D721Med (cell line): ENCODE measurements at regions not wholly inside any gene's neighbourhood (a gene's known extent, or its start where the extent isn't known, plus 50 kb on each side); places are given as distances from the start of the nearest gene placed in this dataset.

Experiments
- DNase-seq: peaks from one replicate; pipeline ENCODE4 v3.0.0; 2011; ENCODE audit warnings: low spot score; ENCODE audit not compliant: insufficient read length
- FAIRE-seq: peaks from 2 replicates; lab custom pipeline; 2011; peaks lifted over from hg19 to GRCh38; lab: Jason Lieb, UNC
- TF ChIP-seq, protein P1 (sequence below): IDR thresholded peaks from 2 replicates; pipeline ENCODE4 v1.5.1; 2012; ENCODE audit warnings: mild to moderate bottlenecking, control low read depth; ENCODE audit not compliant: insufficient read depth; ENCODE audit errors: missing control alignments

DNA sequence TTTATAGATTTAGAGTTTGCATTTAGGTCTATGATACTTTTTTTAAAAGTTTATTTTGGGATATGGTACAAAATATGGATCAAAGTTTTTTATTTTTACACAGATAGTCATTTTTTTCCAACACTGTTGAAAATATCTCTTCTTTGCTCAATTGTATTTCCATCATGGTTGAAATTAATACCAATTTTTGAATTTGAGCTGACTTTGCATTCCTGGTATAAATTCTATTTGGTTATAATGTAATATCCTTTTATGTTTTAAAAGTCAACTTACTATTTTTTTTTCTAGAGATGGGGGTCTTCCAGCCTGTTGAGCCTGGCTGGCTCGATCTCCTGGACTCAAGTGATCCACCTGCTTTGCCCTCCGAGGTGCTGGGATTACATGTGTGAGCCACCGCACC, 620.1 kb downstream of the OLFM4 start:
- no peak for DNase-seq
- TF ChIP-seq, protein P1, sequence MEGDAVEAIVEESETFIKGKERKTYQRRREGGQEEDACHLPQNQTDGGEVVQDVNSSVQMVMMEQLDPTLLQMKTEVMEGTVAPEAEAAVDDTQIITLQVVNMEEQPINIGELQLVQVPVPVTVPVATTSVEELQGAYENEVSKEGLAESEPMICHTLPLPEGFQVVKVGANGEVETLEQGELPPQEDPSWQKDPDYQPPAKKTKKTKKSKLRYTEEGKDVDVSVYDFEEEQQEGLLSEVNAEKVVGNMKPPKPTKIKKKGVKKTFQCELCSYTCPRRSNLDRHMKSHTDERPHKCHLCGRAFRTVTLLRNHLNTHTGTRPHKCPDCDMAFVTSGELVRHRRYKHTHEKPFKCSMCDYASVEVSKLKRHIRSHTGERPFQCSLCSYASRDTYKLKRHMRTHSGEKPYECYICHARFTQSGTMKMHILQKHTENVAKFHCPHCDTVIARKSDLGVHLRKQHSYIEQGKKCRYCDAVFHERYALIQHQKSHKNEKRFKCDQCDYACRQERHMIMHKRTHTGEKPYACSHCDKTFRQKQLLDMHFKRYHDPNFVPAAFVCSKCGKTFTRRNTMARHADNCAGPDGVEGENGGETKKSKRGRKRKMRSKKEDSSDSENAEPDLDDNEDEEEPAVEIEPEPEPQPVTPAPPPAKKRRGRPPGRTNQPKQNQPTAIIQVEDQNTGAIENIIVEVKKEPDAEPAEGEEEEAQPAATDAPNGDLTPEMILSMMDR: no peak
- no peak for FAIRE-seq

GRCh38 chr13:53672005-53672404, 643.4 kb downstream of the OLFM4 start:
- TF ChIP-seq, protein P1: no peak
- FAIRE-seq (peak; percentile 89), DNase-seq (no peak)

DNA sequence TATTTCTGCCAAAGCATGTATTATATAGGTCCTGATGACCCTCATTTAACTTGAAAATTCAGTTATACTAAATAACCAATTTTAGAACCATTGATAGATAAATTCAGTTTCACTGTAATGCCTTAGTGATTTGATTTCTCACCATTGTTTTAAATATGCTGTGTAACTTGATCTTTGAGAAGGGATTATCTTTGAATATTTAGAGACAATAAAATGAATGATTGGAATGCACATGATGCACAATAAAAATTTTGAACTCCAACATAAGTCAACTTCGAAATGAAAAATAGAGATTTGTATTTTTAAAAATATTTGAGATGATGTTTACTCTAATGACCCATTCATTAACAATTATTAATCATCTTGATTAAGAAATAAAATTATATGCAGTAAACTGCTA, 654.5 kb downstream of the OLFM4 start:
- FAIRE-seq: no peak

GRCh38 chr13:53683608-53684007, 655.0 kb downstream of the OLFM4 start:
- DNase-seq (no peak), FAIRE-seq (no peak)
- TF ChIP-seq, protein P1: no peak

More for the DNA sequence above, 654.5 kb downstream of the OLFM4 start:
- TF ChIP-seq, protein P1: no peak
- DNase-seq: no peak

DNA sequence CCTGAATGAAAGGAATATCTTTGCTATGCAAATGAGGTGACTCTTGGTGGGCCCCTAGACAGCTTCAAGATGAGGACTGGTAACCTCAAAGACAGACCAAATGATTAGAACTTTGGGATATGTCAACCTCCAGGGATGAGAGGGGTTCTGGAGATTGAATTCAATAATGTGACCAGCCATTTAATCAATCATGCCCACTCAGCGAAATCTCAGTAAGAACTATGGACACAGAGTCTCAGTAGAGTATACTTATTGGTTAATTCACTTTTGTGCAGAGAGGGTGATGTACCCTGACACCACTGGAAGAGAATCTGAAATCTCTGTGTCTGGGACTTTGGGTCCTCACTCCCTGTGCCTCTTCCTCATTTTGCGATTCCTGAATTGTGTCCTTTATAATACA, 662.8 kb downstream of the OLFM4 start:
- FAIRE-seq (no peak), DNase-seq (no peak)
- TF ChIP-seq, protein P1: no peak

- TF ChIP-seq, protein P1: no peak
- DNase-seq (peak; percentile 13), FAIRE-seq (peak; percentile 93)
Measured at GRCh38 chr13:53694814-53695532, 666.4 kb downstream of the OLFM4 start.

DNA sequence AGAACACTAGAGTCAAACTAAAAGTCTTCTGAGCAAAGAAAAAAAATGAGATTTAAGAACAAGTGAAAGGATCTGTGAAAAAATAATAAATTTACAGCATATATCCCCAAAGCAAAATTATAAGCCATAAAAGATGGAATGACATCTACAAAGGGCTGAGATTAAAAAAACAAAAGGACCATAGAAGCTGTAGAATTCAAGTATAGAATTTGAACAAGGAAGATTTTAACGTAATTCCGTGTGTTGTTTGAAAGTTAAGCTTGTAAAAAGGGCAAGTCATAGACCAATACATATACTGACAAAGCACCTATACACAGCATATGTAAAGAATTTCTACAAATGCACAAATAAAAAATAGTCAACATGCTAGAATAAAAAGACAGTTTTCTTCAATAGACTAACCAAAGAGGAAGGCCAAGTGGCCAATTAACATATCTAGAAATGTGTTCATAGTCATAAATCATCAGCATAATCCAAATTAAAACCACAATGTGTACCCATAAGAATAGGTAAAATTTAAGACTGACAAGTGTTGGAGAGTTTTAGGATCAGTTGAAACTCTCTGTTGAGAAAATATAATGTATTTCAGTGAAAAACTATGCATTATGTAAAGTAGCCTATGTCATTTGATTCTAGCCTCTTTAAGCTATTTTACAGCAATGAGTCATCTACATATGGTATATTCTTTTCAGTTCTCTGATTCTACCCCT, 674.9 kb downstream of the OLFM4 start:
- TF ChIP-seq, protein P1: no peak
- FAIRE-seq (peak; percentile 35), DNase-seq (no peak)
